Activated CD4-positive, alpha-beta T cell treated with anti-CD3 and anti-CD28 coated beads, Interleukin-2, Interleukin-4, amounts not matched to agents 100 ng/mL and 50 ng/mL, durations not matched to agents 16 hours and 8 hours (primary cell): ENCODE measurements at regions not wholly inside any gene's neighbourhood (a gene's known extent, or its start where the extent isn't known, plus 50 kb on each side); places are given as distances from the start of the nearest gene placed in this dataset.

Experiments
- DNase-seq: peaks from one replicate; pipeline ENCODE4 v3.0.0-alpha.2; 2020; ENCODE audit warnings: low spot score

- DNase-seq: peak; percentile 54
Observed at GRCh38 chr1:212225416-212225815, 59.8 kb upstream of the PPP2R5A start.

- no peak for DNase-seq
Observed at GRCh38 chr1:212225871-212226302, 59.3 kb upstream of the PPP2R5A start.

- no peak for DNase-seq
Observed at GRCh38 chr1:212226467-212226866, 58.7 kb upstream of the PPP2R5A start.

- DNase-seq: no peak
Observed at GRCh38 chr1:212228076-212228475, 57.1 kb upstream of the PPP2R5A start.

- no peak for DNase-seq
Observed at GRCh38 chr1:212228591-212229119, 56.6 kb upstream of the PPP2R5A start.

- DNase-seq: no peak
Observed at GRCh38 chr1:212229654-212230053, 55.6 kb upstream of the PPP2R5A start.

- no peak for DNase-seq
Observed at GRCh38 chr1:212230329-212230728, 54.9 kb upstream of the PPP2R5A start.

- no peak for DNase-seq
Observed at GRCh38 chr1:212231372-212231771, 53.8 kb upstream of the PPP2R5A start.

GRCh38 chr1:212232090-212232489 is 53.1 kb upstream of the PPP2R5A start:
- DNase-seq: no peak

- no peak for DNase-seq
Observed at GRCh38 chr1:212233321-212233720, 51.9 kb upstream of the PPP2R5A start.

- peak; percentile 67 for DNase-seq
Observed at GRCh38 chr1:212234431-212235395, 50.5 kb upstream of the PPP2R5A start.
